ENCODE measurements at regions not wholly inside any gene's neighbourhood (a gene's known extent, or its start where the extent isn't known, plus 50 kb on each side); places are given as distances from the start of the nearest gene placed in this dataset.
A peak's percentile ranks its signal among the peaks of the same experiment; 100 is the strongest.

GRCh38 chr5:88144219-88145001, 124.2 kb downstream of the TMEM161B start:
- intact Hi-C loops (cut with DNase I), result loop anchor here in 1 of 2 donors (10.0 kb wide), 1 partner anchor 540 kb away; no protein-coding TSS in a partner anchor
- no peak for TF ChIP-seq CTCF (IDR thresholded peaks at IDR 0.05)
- Histone ChIP-seq H3K9me3 (no peaks in the 10 kb centered on the region), H3K36me3 (no peaks in the 10 kb centered on the region), H3K27me3 (peaks cover 36 to 79% of the 10 kb centered on the region in 2 donors), H3K4me3 (peak overlapping the region in 1 of 2 donors; percentile 38), H3K4me1 (peaks cover 5 to 27% of the 10 kb centered on the region in 2 donors), H3K27ac (peak overlapping the region in 1 of 2 donors; percentile 62)
- peak in 1 of 4 donors; percentile 3 for DNase-seq
- no peak for ATAC-seq

DNA sequence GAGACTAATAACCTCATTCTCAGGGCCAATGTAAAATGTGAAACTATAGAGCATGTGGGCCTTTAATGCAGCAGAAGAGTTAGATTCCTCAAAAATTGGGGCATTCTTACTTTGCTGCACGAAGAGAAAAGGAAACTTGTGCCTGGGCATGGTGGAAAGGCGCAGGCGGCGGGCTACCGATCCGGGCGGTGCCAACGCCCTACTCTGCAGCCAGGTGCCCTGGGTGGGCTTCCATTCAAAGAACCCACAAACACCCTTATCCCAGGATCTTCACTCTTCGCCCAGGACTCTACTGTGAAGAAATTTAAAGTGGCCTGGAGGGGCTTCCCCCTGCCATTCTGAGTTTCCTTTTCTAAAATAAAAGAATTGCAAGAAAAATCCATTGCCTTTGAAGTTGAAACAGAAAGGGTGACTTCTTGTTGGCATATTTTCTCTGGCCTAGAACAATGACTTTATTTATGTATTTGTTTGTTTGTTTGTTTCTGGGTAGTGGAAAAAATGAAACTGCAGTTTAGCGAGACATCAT, 124.9 kb downstream of the TMEM161B start:
- H3K27me3 ChIP-seq, result peaks cover 36 to 85% of the 10 kb centered on the region in 2 donors
- intact Hi-C loops (cut with DNase I), result loop anchor here in 1 of 2 donors (10.0 kb wide), 1 partner anchor 541 kb away; no protein-coding TSS in a partner anchor

GRCh38 chr5:88142886-88143692, 125.6 kb downstream of the TMEM161B start:
- intact Hi-C loops (cut with DNase I), result loop anchor here in 1 of 2 donors (10.0 kb wide), 1 partner anchor 542 kb away; no protein-coding TSS in a partner anchor
- TF ChIP-seq CTCF (IDR thresholded peaks at IDR 0.05), result no peak
- Histone ChIP-seq H3K27me3 (peaks cover 36 to 92% of the 10 kb centered on the region in 2 donors), H3K4me1 (peaks cover 5 to 27% of the 10 kb centered on the region in 2 donors), H3K36me3 (no peaks in the 10 kb centered on the region), H3K9me3 (no peaks in the 10 kb centered on the region), H3K4me3 (peak overlapping the region; percentile 5 to 38), H3K27ac (no peak overlapping the region)
- ATAC-seq (no peak), DNase-seq (peak in 1 of 4 donors; percentile 20)

More for the DNA sequence above, 124.9 kb downstream of the TMEM161B start:
- H3K4me3 ChIP-seq, result peak overlapping the region in 1 of 2 donors; percentile 38
- DNase-seq (peak in 1 of 4 donors; percentile 1), ATAC-seq (no peak)
- no peaks in the 10 kb centered on the region for H3K9me3 ChIP-seq
- H3K4me1 ChIP-seq, result peaks cover 5 to 27% of the 10 kb centered on the region in 2 donors
- no peak for TF ChIP-seq CTCF (IDR thresholded peaks at IDR 0.05)
- H3K36me3 ChIP-seq, result no peaks in the 10 kb centered on the region
- no peak overlapping the region for H3K27ac ChIP-seq

DNA sequence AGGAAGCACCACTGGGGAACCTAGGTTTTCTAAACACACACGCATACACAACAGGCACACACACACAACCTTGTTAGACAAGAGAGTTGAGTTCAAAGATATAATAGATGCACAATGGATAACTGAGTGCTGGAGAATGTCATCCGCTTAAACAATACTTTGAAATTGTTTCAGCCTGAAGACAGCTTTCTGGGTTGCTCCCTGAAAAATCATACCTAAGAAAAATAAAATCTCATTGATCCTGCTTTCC, 126.1 kb downstream of the TMEM161B start:
- no peaks in the 10 kb centered on the region for H3K9me3 ChIP-seq
- no peak overlapping the region for H3K27ac ChIP-seq
- no peak for ATAC-seq
- peak overlapping the region in 1 of 2 donors; percentile 38 for H3K4me3 ChIP-seq
- no peak for TF ChIP-seq CTCF (IDR thresholded peaks at IDR 0.05)
- no peak for DNase-seq
- peaks cover 5 to 27% of the 10 kb centered on the region in 2 donors for H3K4me1 ChIP-seq
- H3K36me3 ChIP-seq, result no peaks in the 10 kb centered on the region
- H3K27me3 ChIP-seq, result peaks cover 36 to 96% of the 10 kb centered on the region in 2 donors
- intact Hi-C loops (cut with DNase I), result loop anchor here in 1 of 2 donors (10.0 kb wide), 1 partner anchor 542 kb away; no protein-coding TSS in a partner anchor

Data from left lung (tissue), 4 donors.